A549 (cell line): ENCODE measurements at regions not wholly inside any gene's neighbourhood (a gene's known extent, or its start where the extent isn't known, plus 50 kb on each side); places are given as distances from the start of the nearest gene placed in this dataset.
A peak's percentile ranks its signal among the peaks of the same experiment; 100 is the strongest.

Source experiments
- ATAC-seq, 2 experiments: fragments of 200-7000 bp in 1 of 2; fragments of >200 bp in 1 of 2; cut with Nextera tagmentation in 1 of 2; cut with Tn5 transposase in 1 of 2; 3 replicates each; pipeline versions ENCODE4 v1.8.0 to v1.9.1; 2018 to 2020; ENCODE audit warnings: mild to moderate bottlenecking in 1 of 2, moderate library complexity in 1 of 2
- CTCF ChIA-PET: fragments of 300-600 bp; sonication (Branson Sonifier 250); formaldehyde crosslinking; extraction: SDS; loops from one replicate; lab custom pipeline; 2021; ENCODE audit warnings: antibody characterized with exemption, inconsistent platforms; lab: Yijun Ruan, JAX
- POLR2A ChIA-PET: fragments of 350-600 bp; formaldehyde crosslinking; extraction: SDS; loops from one replicate; lab custom pipeline; 2021; ENCODE audit warnings: antibody characterized with exemption, inconsistent platforms; lab: Yijun Ruan, JAX
- DNase-seq, 2 experiments: peaks; one replicate each; pipeline versions ENCODE4 v3.0.0 to v3.0.0-alpha.2; 2011 to 2016; ENCODE audit warnings: low read depth in 1 of 2, low spot score in 1 of 2
- FAIRE-seq: peaks from 2 replicates; lab custom pipeline; 2011; peaks lifted over from hg19 to GRCh38; lab: Jason Lieb, UNC
- H3K27ac ChIP-seq, 2 experiments: fragments of >200 bp; sonication (Bioruptor Twin); formaldehyde crosslinking; 3 replicates each; pipeline ENCODE4 v1.5.1; 2016 to 2017
- H3K4me1 ChIP-seq: fragments of >200 bp; sonication (Bioruptor Twin); formaldehyde crosslinking; 3 replicates; pipeline ENCODE4 v1.6.1; 2016
- H3K4me2 ChIP-seq: fragments of >200 bp; sonication (Bioruptor Twin); formaldehyde crosslinking; 3 replicates; pipeline ENCODE4 v1.6.1; 2016
- H3K4me3 ChIP-seq: fragments of >200 bp; sonication (Bioruptor Twin); formaldehyde crosslinking; 3 replicates; pipeline ENCODE4 v1.5.1; 2016
- H3K9me3 ChIP-seq: fragments of >200 bp; sonication (Bioruptor Twin); formaldehyde crosslinking; 3 replicates; pipeline ENCODE4 v1.6.1; 2016
- BHLHE40 ChIP-seq: IDR thresholded peaks from 2 replicates; pipeline ENCODE4 v1.6.1; 2012; ENCODE audit warnings: low read depth, low read length, inconsistent platforms
- CBX8 ChIP-seq: fragments of 200-600 bp; sonication (generic); IDR thresholded peaks from 2 replicates; pipeline ENCODE4 v1.6.1; 2016
- CHD2 ChIP-seq: fragments of 150-350 bp; IDR thresholded peaks from 2 replicates; pipeline ENCODE4 v1.6.1; 2014; ENCODE audit warnings: low read length; ENCODE audit not compliant: partially characterized antibody
- EHF ChIP-seq: fragments of 250-450 bp; sonication (Bioruptor Pico); IDR thresholded peaks from 2 replicates; pipeline ENCODE4 v1.5.0; 2020; ENCODE audit warnings: mild to moderate bottlenecking
- EP300 ChIP-seq, 2 experiments: fragments of >200 bp; sonication (Bioruptor Twin); formaldehyde crosslinking; IDR thresholded peaks; 2 replicates in 1 of 2; 3 replicates in 1 of 2; pipeline ENCODE4 v1.6.1; 2016 to 2017
- FOSB ChIP-seq: fragments of 250-450 bp; sonication (Bioruptor Pico); IDR thresholded peaks from 2 replicates; pipeline ENCODE4 v1.5.0; 2020; ENCODE audit warnings: mild to moderate bottlenecking, moderate library complexity
- HES2 ChIP-seq: fragments of >200 bp; sonication (Bioruptor Twin); formaldehyde crosslinking; IDR thresholded peaks from 2 replicates; pipeline ENCODE4 v1.6.1; 2016
- HOXB5 ChIP-seq: fragments of 250-450 bp; sonication (Bioruptor Pico); IDR thresholded peaks from 2 replicates; pipeline ENCODE4 v1.5.0; 2020; ENCODE audit warnings: mild to moderate bottlenecking, moderate library complexity
- MAX ChIP-seq: IDR thresholded peaks from 2 replicates; pipeline ENCODE4 v1.6.1; 2012
- MAZ ChIP-seq: fragments of 150-350 bp; IDR thresholded peaks from 2 replicates; pipeline ENCODE4 v1.6.1; 2014; ENCODE audit warnings: antibody characterized with exemption, low read depth, low read length, borderline replicate concordance
- NR3C1 ChIP-seq: fragments of >200 bp; sonication (Bioruptor Twin); formaldehyde crosslinking; IDR thresholded peaks from 3 replicates; pipeline ENCODE4 v1.6.1; 2017
- RAD21 ChIP-seq, 2 experiments: fragments of >200 bp in 1 of 2; sonication (Bioruptor Twin) in 1 of 2; formaldehyde crosslinking in 1 of 2; IDR thresholded peaks in 1 of 2; conservative IDR thresholded peaks in 1 of 2; 2 replicates in 1 of 2; 3 replicates in 1 of 2; pipeline ENCODE4 v1.6.1; 2012 to 2018; ENCODE audit warnings: inconsistent platforms in 1 of 2
- RCOR1 ChIP-seq: fragments of 150-350 bp; IDR thresholded peaks from 2 replicates; pipeline ENCODE4 v1.6.1; 2014; ENCODE audit warnings: antibody characterized with exemption, low read length, low read depth
- RFX5 ChIP-seq: fragments of 450-650 bp; IDR thresholded peaks from 2 replicates; pipeline ENCODE4 v1.7.1; 2014; ENCODE audit warnings: antibody characterized with exemption, mild to moderate bottlenecking, moderate library complexity
- SREBF2 ChIP-seq: fragments of 450-650 bp; IDR thresholded peaks from 2 replicates; pipeline ENCODE4 v1.6.1; 2014; ENCODE audit warnings: mild to moderate bottlenecking, moderate library complexity
- ZC3H11A ChIP-seq: fragments of 450-650 bp; IDR thresholded peaks from 2 replicates; pipeline ENCODE4 v1.6.1; 2014; ENCODE audit warnings: antibody characterized with exemption, mild to moderate bottlenecking
- WGBS: methylation state at CpG from one replicate; pipeline ENCODE4 v1.1.6; 2017; ENCODE audit errors: missing lambda C conversion rate; 5-methylcytosine and 5-hydroxymethylcytosine counted together
- TF ChIP-seq, protein P1 (sequence below): IDR thresholded peaks from 2 replicates; pipeline ENCODE4 v1.6.1; 2012; ENCODE audit warnings: low read depth, borderline replicate concordance

GRCh38 chr9:30178610-30179009 lies 2205.8 kb upstream of the ACO1 start:
- DNase-seq (no peak), ATAC-seq (no peak), FAIRE-seq (peak; percentile 7)
- TF ChIP-seq RAD21 (conservative IDR thresholded peaks at IDR 0.05 in 1 of 2, IDR thresholded peaks at IDR 0.05 in 1 of 2) = no peak
- no peak overlapping the region for H3K4me3 ChIP-seq
- H3K27ac ChIP-seq = no peak overlapping the region
- no peak overlapping the region for H3K4me2 ChIP-seq
- POLR2A ChIA-PET = no interaction called here
- CTCF ChIA-PET = no interaction called here
- no peaks in the 10 kb centered on the region for H3K9me3 ChIP-seq
- H3K4me1 ChIP-seq = no peaks in the 10 kb centered on the region

GRCh38 chr9:30193421-30193820 lies 2191.0 kb upstream of the ACO1 start:
- DNase-seq = no peak
- no peak for TF ChIP-seq EHF (CRISPR knock-in tag)
- TF ChIP-seq MAZ = no peak
- no peak for TF ChIP-seq HES2
- no peak for TF ChIP-seq BHLHE40
- TF ChIP-seq HOXB5 (CRISPR knock-in tag) = no peak
- TF ChIP-seq MAX = no peak
- ChIA-PET CTCF (no interaction called here), POLR2A (no interaction called here)
- FAIRE-seq = no peak
- Histone ChIP-seq H3K27ac (no peak overlapping the region), H3K9me3 (0 out of 3 replicates have a peak, but pooled peaks cover 5% of the 10 kb centered on the region), H3K4me3 (no peak overlapping the region), H3K4me2 (no peak overlapping the region), H3K4me1 (no peaks in the 10 kb centered on the region)
- no peak for ATAC-seq
- 16% methylated on average over 6 of the region's 6 CpGs for WGBS

DNA sequence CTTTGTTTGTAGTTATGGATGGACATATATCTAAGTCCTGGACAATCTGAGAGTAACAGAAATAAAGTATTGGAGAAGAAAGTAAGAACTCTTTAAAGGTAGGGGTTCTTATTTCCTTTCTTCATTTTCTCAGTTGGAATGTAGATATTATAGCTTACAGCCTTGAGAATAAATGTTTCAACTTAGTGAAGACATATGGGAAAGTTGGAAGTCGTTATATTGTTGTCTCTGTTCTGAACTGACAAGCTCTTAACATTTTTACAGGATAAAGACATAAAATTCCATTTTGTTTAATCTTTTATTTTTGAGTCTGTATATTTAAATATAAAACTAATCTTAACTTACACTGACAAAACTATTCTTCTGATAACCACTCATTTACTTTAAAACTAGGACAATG lies 2187.5 kb upstream of the ACO1 start:
- no peak overlapping the region for H3K27ac ChIP-seq
- DNase-seq (no peak), FAIRE-seq (no peak)
- H3K4me1 ChIP-seq = no peaks in the 10 kb centered on the region
- H3K4me3 ChIP-seq = no peak overlapping the region
- 0 out of 3 replicates have a peak, but pooled peaks cover 6% of the 10 kb centered on the region for H3K9me3 ChIP-seq
- POLR2A ChIA-PET = no interaction called here
- CTCF ChIA-PET = no interaction called here
- WGBS = 7% methylated on average over 1 of the region's 1 CpG
- no peak overlapping the region for H3K4me2 ChIP-seq
- no peak for TF ChIP-seq SREBF2
- TF ChIP-seq ZC3H11A = no peak
- TF ChIP-seq MAX = no peak
- no peak for TF ChIP-seq RFX5
- TF ChIP-seq, protein P1, sequence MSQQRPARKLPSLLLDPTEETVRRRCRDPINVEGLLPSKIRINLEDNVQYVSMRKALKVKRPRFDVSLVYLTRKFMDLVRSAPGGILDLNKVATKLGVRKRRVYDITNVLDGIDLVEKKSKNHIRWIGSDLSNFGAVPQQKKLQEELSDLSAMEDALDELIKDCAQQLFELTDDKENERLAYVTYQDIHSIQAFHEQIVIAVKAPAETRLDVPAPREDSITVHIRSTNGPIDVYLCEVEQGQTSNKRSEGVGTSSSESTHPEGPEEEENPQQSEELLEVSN = no peak
- no peak for TF ChIP-seq CHD2
- no peak for TF ChIP-seq FOSB (CRISPR knock-in tag)
- no peak for TF ChIP-seq HOXB5 (CRISPR knock-in tag)
- TF ChIP-seq MAZ = no peak
- TF ChIP-seq, all 56 proteins: peak for 0
- no peak for ATAC-seq

- ATAC-seq (no peak), FAIRE-seq (no peak), DNase-seq (no peak)
- CTCF ChIA-PET = no interaction called here
- Histone ChIP-seq H3K4me2 (no peak overlapping the region), H3K4me1 (no peaks in the 10 kb centered on the region), H3K4me3 (no peak overlapping the region), H3K27ac (no peak overlapping the region), H3K9me3 (0 out of 3 replicates have a peak, but pooled peaks cover 6% of the 10 kb centered on the region)
- POLR2A ChIA-PET = no interaction called here
- TF ChIP-seq NR3C1 (no peak), CBX8 (no peak), RCOR1 (no peak), HES2 (no peak), EP300 (IDR thresholded peaks at IDR 0.05) (no peak)
These were observed 2187.0 kb upstream of the ACO1 start for GRCh38 chr9:30197453-30197852.
